Tibial nerve (tissue), 4 donors: ENCODE measurements at regions not wholly inside any gene's neighbourhood (a gene's known extent, or its start where the extent isn't known, plus 50 kb on each side); places are given as distances from the start of the nearest gene placed in this dataset.

Source experiments
- DNase-seq, 2 donors: peaks; one replicate each; pipeline ENCODE4 v3.0.0-alpha.2; 2019; ENCODE audit warnings: low spot score in 2 of 2
- H3K27ac ChIP-seq, 4 donors: fragments of 200-600 bp; sonication (generic) in 3 of 4; one replicate each; pipeline ENCODE4 v1.5.1; 2017 to 2019; ENCODE audit warnings: mild to moderate bottlenecking in 1 of 4
- H3K27me3 ChIP-seq, 2 donors: fragments of 200-600 bp; sonication (generic) in 1 of 2; one replicate each; pipeline versions ENCODE4 v1.5.1 to v1.6.0; 2017 to 2019
- H3K36me3 ChIP-seq, 3 donors: fragments of 200-600 bp; sonication (generic); one replicate each; pipeline ENCODE4 v1.5.1; 2018 to 2019
- H3K4me1 ChIP-seq, 4 donors: fragments of 200-600 bp; sonication (generic) in 3 of 4; one replicate each; pipeline ENCODE4 v1.5.1; 2017 to 2019
- H3K4me3 ChIP-seq, 4 donors: fragments of 200-600 bp; sonication (generic) in 3 of 4; one replicate each; pipeline ENCODE4 v1.5.1; 2017 to 2019; ENCODE audit warnings: mild to moderate bottlenecking in 1 of 4, moderate library complexity in 1 of 4
- H3K9me3 ChIP-seq, 4 donors: fragments of 200-600 bp; sonication (generic) in 3 of 4; one replicate each; pipeline ENCODE4 v1.5.1; 2017 to 2019
- CTCF ChIP-seq, 5 experiments: fragments of 200-600 bp in 3 of 5; fragments of 450-650 bp in 2 of 5; sonication (generic) in 3 of 5; IDR thresholded peaks; one replicate each; pipeline ENCODE4 v1.5.1; 2016 to 2019; ENCODE audit warnings: antibody characterized with exemption in 5 of 5, mild to moderate bottlenecking in 3 of 5, moderate library complexity in 2 of 5
- EP300 ChIP-seq, 2 donors: sonication (generic); formaldehyde crosslinking; IDR thresholded peaks; one replicate each; pipeline ENCODE4 v1.6.1; 2017; ENCODE audit warnings: antibody characterized with exemption in 2 of 2, mild to moderate bottlenecking in 1 of 2
- POLR2A ChIP-seq, 2 donors: fragments of 450-650 bp; IDR thresholded peaks; one replicate each; pipeline ENCODE4 v1.6.1; 2017; ENCODE audit warnings: antibody characterized with exemption in 2 of 2, mild to moderate bottlenecking in 2 of 2, moderate library complexity in 2 of 2
- WGBS, 2 donors: methylation state at CpG; one replicate each; pipeline ENCODE4 v1.1.5; 2018; 5-methylcytosine and 5-hydroxymethylcytosine counted together

GRCh38 chr3:70880421-70880820 lies 568.0 kb upstream of the MDFIC2 start:
- DNase-seq, result no peak
- Histone ChIP-seq H3K4me1 (no peaks in the 10 kb centered on the region), H3K4me3 (no peak overlapping the region), H3K27ac (no peak overlapping the region), H3K27me3 (no peaks in the 10 kb centered on the region), H3K36me3 (no peaks in the 10 kb centered on the region), H3K9me3 (peaks cover 0 to 5% (median 0%) of the 10 kb centered on the region in 4 donors)
- 79 to 85% methylated on average over 2 of the region's 2 CpGs for WGBS, 2 donors
- TF ChIP-seq EP300 (IDR thresholded peaks at IDR 0.05) (no peak), POLR2A (IDR thresholded peaks at IDR 0.05) (no peak), CTCF (IDR thresholded peaks at IDR 0.05) (no peak)

- H3K4me1 ChIP-seq, result no peaks in the 10 kb centered on the region
- H3K9me3 ChIP-seq, result peaks cover 0 to 11% (median 0%) of the 10 kb centered on the region in 4 donors
- H3K4me3 ChIP-seq, result no peak overlapping the region
- no peak for TF ChIP-seq CTCF (IDR thresholded peaks at IDR 0.05)
- TF ChIP-seq EP300 (IDR thresholded peaks at IDR 0.05), result no peak
- no peak for TF ChIP-seq POLR2A (IDR thresholded peaks at IDR 0.05)
- no peaks in the 10 kb centered on the region for H3K27me3 ChIP-seq
- H3K27ac ChIP-seq, result no peak overlapping the region
- DNase-seq, result no peak
- H3K36me3 ChIP-seq, result no peaks in the 10 kb centered on the region
- WGBS, 2 donors, result 91 to 97% methylated on average over 3 of the region's 3 CpGs
These were observed 563.7 kb upstream of the MDFIC2 start for GRCh38 chr3:70876154-70876553.

- no peaks in the 10 kb centered on the region for H3K27me3 ChIP-seq
- peaks cover 0 to 14% (median 0%) of the 10 kb centered on the region in 4 donors for H3K9me3 ChIP-seq
- H3K4me3 ChIP-seq, result no peak overlapping the region
- no peaks in the 10 kb centered on the region for H3K36me3 ChIP-seq
- H3K4me1 ChIP-seq, result no peaks in the 10 kb centered on the region
- WGBS, 2 donors, result 89 to 90% methylated on average over 3 of the region's 3 CpGs
- no peak for DNase-seq
- TF ChIP-seq POLR2A (IDR thresholded peaks at IDR 0.05) (no peak), CTCF (IDR thresholded peaks at IDR 0.05) (no peak), EP300 (IDR thresholded peaks at IDR 0.05) (no peak)
- no peak overlapping the region for H3K27ac ChIP-seq
These were observed 561.8 kb upstream of the MDFIC2 start for GRCh38 chr3:70874196-70874595.

- WGBS, 2 donors, result 96 to 97% methylated on average over 5 of the region's 5 CpGs
- H3K4me1 ChIP-seq, result no peaks in the 10 kb centered on the region
- no peak for DNase-seq
These were observed 561.2 kb upstream of the MDFIC2 start for GRCh38 chr3:70873686-70874085.

More at GRCh38 chr3:70873686-70874085, 561.2 kb upstream of the MDFIC2 start:
- Histone ChIP-seq H3K4me3 (no peak overlapping the region), H3K36me3 (no peaks in the 10 kb centered on the region), H3K9me3 (peaks cover 0 to 10% (median 0%) of the 10 kb centered on the region in 4 donors), H3K27me3 (no peaks in the 10 kb centered on the region), H3K27ac (no peak overlapping the region)
- TF ChIP-seq EP300 (IDR thresholded peaks at IDR 0.05) (no peak), CTCF (IDR thresholded peaks at IDR 0.05) (no peak), POLR2A (IDR thresholded peaks at IDR 0.05) (no peak)
